NCI-H510A (cell line): ENCODE measurements at regions not wholly inside any gene's neighbourhood (a gene's known extent, or its start where the extent isn't known, plus 50 kb on each side); places are given as distances from the start of the nearest gene placed in this dataset.
"Not testable (repeated sequence)": the region's sequence is repeated elsewhere in the genome, so short reads cannot be mapped to it uniquely, and the experiment has no call there.

Experiments used
- DNase-seq: peaks from one replicate; lab custom pipeline; 2025; lab: John Stamatoyannopoulos, UW

- DNase-seq, result no peak
Measured at GRCh38 chr2:52294628-52295027, 1262.7 kb upstream of the NRXN1 start.

GRCh38 chr2:52292801-52293200 lies 1260.9 kb upstream of the NRXN1 start:
- DNase-seq, result no peak

- no peak for DNase-seq
Measured at GRCh38 chr2:52289741-52290140, 1257.8 kb upstream of the NRXN1 start.

- no peak for DNase-seq
Measured at GRCh38 chr2:52288596-52288995, 1256.7 kb upstream of the NRXN1 start.

GRCh38 chr2:52269696-52270485 lies 1238.0 kb upstream of the NRXN1 start:
- no peak for DNase-seq

- DNase-seq, result no peak
Measured at GRCh38 chr2:52264911-52265310, 1233.0 kb upstream of the NRXN1 start.

GRCh38 chr2:52264488-52264887 lies 1232.6 kb upstream of the NRXN1 start:
- DNase-seq, result peak; percentile 26

GRCh38 chr2:52260904-52261303 lies 1229.0 kb upstream of the NRXN1 start:
- DNase-seq, result no peak

GRCh38 chr2:52258967-52259366 lies 1227.0 kb upstream of the NRXN1 start:
- not testable (repeated sequence) for DNase-seq

GRCh38 chr2:52258038-52258437 lies 1226.1 kb upstream of the NRXN1 start:
- DNase-seq, result no peak

- no peak for DNase-seq
Measured at GRCh38 chr2:52253416-52253980, 1221.6 kb upstream of the NRXN1 start.

- DNase-seq, result no peak
Measured at GRCh38 chr2:52238782-52239181, 1206.8 kb upstream of the NRXN1 start.

- no peak for DNase-seq
Measured at GRCh38 chr2:52222128-52222527, 1190.2 kb upstream of the NRXN1 start.

- DNase-seq, result peak; percentile 82
Measured at GRCh38 chr2:52220393-52220792, 1188.5 kb upstream of the NRXN1 start.

- DNase-seq, result no peak
Measured at GRCh38 chr2:52210611-52211010, 1178.7 kb upstream of the NRXN1 start.

GRCh38 chr2:52210161-52210560 lies 1178.2 kb upstream of the NRXN1 start:
- DNase-seq, result no peak

GRCh38 chr2:52194342-52194741 lies 1162.4 kb upstream of the NRXN1 start:
- no peak for DNase-seq

GRCh38 chr2:52193804-52194203 lies 1161.9 kb upstream of the NRXN1 start:
- no peak for DNase-seq

GRCh38 chr2:52192656-52193055 lies 1160.7 kb upstream of the NRXN1 start:
- no peak for DNase-seq

- no peak for DNase-seq
Measured at GRCh38 chr2:52181080-52181479, 1149.1 kb upstream of the NRXN1 start.

- DNase-seq, result no peak
Measured at GRCh38 chr2:52178845-52179244, 1146.9 kb upstream of the NRXN1 start.

GRCh38 chr2:52145005-52145404 lies 1113.1 kb upstream of the NRXN1 start:
- DNase-seq, result no peak

- no peak for DNase-seq
Measured at GRCh38 chr2:52144590-52144989, 1112.7 kb upstream of the NRXN1 start.

- no peak for DNase-seq
Measured at GRCh38 chr2:52141076-52141475, 1109.1 kb upstream of the NRXN1 start.
